Kidney (tissue), 13 donors: ENCODE measurements at regions not wholly inside any gene's neighbourhood (a gene's known extent, or its start where the extent isn't known, plus 50 kb on each side); places are given as distances from the start of the nearest gene placed in this dataset.

Experiments
- DNase-seq, 5 donors: peaks; one replicate each; pipeline ENCODE4 v3.0.0-alpha.2; 2013 to 2020
- FAIRE-seq: peaks from 2 replicates; lab custom pipeline; 2012; peaks lifted over from hg19 to GRCh38; lab: Jason Lieb, UNC
- H3K27ac ChIP-seq, 2 donors: one replicate each; pipeline ENCODE4 v1.7.0; 2013; ENCODE audit warnings: low read depth in 2 of 2, low read length in 2 of 2, inconsistent platforms in 1 of 2
- H3K27me3 ChIP-seq: one replicate; pipeline ENCODE4 v1.7.1; 2013; ENCODE audit warnings: low read length, inconsistent platforms; ENCODE audit not compliant: control insufficient read depth, insufficient read depth
- H3K36me3 ChIP-seq, 3 donors: one replicate each; pipeline versions ENCODE4 v1.7.0 to v1.7.1; 2013; ENCODE audit warnings: low read length in 3 of 3, control low read depth in 1 of 3, inconsistent platforms in 1 of 3; ENCODE audit not compliant: insufficient read depth in 3 of 3, control insufficient read depth in 2 of 3
- H3K4me1 ChIP-seq, 3 donors: one replicate each; pipeline versions ENCODE4 v1.7.0 to v1.7.1; 2013; ENCODE audit warnings: low read length in 3 of 3, inconsistent platforms in 1 of 3, low read depth in 1 of 3; ENCODE audit not compliant: control insufficient read depth in 2 of 3, insufficient read depth in 2 of 3
- H3K4me3 ChIP-seq, 3 donors: one replicate each; pipeline versions ENCODE4 v1.7.0 to v1.8.1; 2013; ENCODE audit warnings: low read length in 3 of 3, control low read depth in 1 of 3, inconsistent platforms in 1 of 3
- H3K9ac ChIP-seq, 3 donors: one replicate each; pipeline versions ENCODE4 v1.7.0 to v1.7.1; 2013; ENCODE audit warnings: low read length in 3 of 3, control low read depth in 1 of 3, inconsistent platforms in 1 of 3
- H3K9me3 ChIP-seq, 3 donors: one replicate each; pipeline versions ENCODE4 v1.7.0 to v1.7.1; 2013; ENCODE audit warnings: low read length in 3 of 3, control low read depth in 1 of 3, inconsistent platforms in 1 of 3; ENCODE audit not compliant: control insufficient read depth in 2 of 3, insufficient read depth in 1 of 3
- intact Hi-C: fragments of 100-400 bp; cut with DNase I; formaldehyde crosslinking; loops from one replicate; pipeline ENCODE4 v1.11.1; 2022
- TF ChIP-seq, protein P1 (sequence below): IDR thresholded peaks from 3 replicates; pipeline ENCODE4 v1.5.1; 2012; ENCODE audit warnings: mild to moderate bottlenecking, moderate library complexity, borderline replicate concordance; ENCODE audit not compliant: insufficient read depth; ENCODE audit errors: extremely low read depth
- donor health status: control.
- donor health status: control.
- donor health status: control.
- donor health status: control.
- donor health status: control.
- donor health status: DM: yes; HTN: yes; CAD: no.
- donor health status: Normal renal cell carcinoma (clear cell type).

DNA sequence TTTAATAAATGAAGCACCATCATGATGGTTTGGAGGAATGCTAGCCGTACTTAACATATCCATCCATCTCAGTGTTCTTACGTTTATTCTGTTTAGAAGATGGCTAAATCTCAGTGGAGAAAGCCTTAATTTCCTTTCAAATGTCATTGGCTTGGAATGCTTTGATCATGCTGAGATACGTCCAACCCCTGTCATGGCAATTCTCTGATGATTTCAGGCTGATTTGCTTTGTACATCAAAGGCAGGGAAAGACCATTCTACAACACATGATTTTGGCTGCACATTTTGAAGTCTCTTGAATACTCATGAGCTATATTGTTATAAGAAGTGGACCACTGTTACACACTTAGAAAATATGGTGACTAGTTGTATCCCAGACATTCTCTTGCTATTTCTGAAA, 1048.4 kb downstream of the MAT2B start:
- no peak overlapping the region for H3K27ac ChIP-seq
- DNase-seq: peak in 1 of 5 donors; percentile 14
- intact Hi-C loops: no loop called here
- no peak overlapping the region for H3K4me3 ChIP-seq
- H3K27me3 ChIP-seq: no peaks in the 10 kb centered on the region
- no peaks in the 10 kb centered on the region for H3K36me3 ChIP-seq
- TF ChIP-seq, protein P1, sequence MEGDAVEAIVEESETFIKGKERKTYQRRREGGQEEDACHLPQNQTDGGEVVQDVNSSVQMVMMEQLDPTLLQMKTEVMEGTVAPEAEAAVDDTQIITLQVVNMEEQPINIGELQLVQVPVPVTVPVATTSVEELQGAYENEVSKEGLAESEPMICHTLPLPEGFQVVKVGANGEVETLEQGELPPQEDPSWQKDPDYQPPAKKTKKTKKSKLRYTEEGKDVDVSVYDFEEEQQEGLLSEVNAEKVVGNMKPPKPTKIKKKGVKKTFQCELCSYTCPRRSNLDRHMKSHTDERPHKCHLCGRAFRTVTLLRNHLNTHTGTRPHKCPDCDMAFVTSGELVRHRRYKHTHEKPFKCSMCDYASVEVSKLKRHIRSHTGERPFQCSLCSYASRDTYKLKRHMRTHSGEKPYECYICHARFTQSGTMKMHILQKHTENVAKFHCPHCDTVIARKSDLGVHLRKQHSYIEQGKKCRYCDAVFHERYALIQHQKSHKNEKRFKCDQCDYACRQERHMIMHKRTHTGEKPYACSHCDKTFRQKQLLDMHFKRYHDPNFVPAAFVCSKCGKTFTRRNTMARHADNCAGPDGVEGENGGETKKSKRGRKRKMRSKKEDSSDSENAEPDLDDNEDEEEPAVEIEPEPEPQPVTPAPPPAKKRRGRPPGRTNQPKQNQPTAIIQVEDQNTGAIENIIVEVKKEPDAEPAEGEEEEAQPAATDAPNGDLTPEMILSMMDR: no peak
- H3K4me1 ChIP-seq: no peaks in the 10 kb centered on the region
- no peak for FAIRE-seq
- no peaks in the 10 kb centered on the region for H3K9me3 ChIP-seq
- H3K9ac ChIP-seq: no peak overlapping the region

DNA sequence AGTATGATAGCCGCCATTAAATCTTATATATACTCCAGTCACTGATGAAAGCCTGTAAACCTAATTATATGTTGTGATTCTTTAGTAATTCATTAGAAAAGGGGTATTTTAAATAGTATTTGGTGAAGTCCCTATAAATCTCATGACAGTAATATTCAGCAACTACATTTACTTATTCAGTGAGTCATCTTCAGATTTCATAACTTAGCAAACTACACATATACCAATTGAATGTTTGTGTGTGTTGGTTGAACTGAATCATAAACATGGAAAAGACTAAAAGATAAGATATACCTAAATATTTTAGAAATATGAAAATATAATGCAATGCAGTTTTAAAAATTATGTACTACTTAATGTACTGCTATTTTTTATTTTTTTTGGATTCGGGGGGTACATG, 1050.4 kb downstream of the MAT2B start:
- no peak overlapping the region for H3K27ac ChIP-seq
- no peaks in the 10 kb centered on the region for H3K27me3 ChIP-seq
- H3K4me3 ChIP-seq: no peak overlapping the region
- no peaks in the 10 kb centered on the region for H3K4me1 ChIP-seq
- DNase-seq (no peak), FAIRE-seq (no peak)
- H3K9ac ChIP-seq: no peak overlapping the region
- H3K36me3 ChIP-seq: no peaks in the 10 kb centered on the region
- no peaks in the 10 kb centered on the region for H3K9me3 ChIP-seq
- intact Hi-C loops: no loop called here
- TF ChIP-seq, protein P1: no peak

DNA sequence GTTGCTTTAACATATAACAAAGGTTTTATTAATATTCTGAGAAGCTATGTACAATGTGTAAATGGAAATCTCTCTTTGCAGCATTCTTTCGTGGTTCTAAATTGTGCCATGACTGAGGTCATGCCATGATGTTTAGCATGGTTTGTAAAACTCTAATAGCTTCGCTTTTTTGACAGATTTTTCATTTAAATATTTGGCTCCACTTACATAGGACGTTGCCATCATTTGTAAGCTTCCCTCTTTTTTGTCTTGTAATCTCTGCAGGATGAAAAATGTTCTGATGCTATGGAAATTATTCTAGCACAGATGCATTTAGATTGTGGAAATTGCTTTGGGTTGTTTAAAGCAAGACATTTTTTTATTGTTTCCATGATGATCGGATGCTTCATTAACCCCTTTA, 1054.8 kb downstream of the MAT2B start:
- intact Hi-C loops: no loop called here
- FAIRE-seq (no peak), DNase-seq (no peak)
- H3K9me3 ChIP-seq: no peaks in the 10 kb centered on the region
- no peaks in the 10 kb centered on the region for H3K36me3 ChIP-seq
- H3K4me1 ChIP-seq: no peaks in the 10 kb centered on the region
- H3K4me3 ChIP-seq: no peak overlapping the region
- H3K27me3 ChIP-seq: no peaks in the 10 kb centered on the region
- H3K27ac ChIP-seq: no peak overlapping the region
- no peak overlapping the region for H3K9ac ChIP-seq
- TF ChIP-seq, protein P1: no peak
